H9 (cell line): ENCODE measurements at regions not wholly inside any gene's neighbourhood (a gene's known extent, or its start where the extent isn't known, plus 50 kb on each side); places are given as distances from the start of the nearest gene placed in this dataset.

Experiments
- DNase-seq: peaks from one replicate; pipeline ENCODE4 v3.0.0-alpha.2; 2017
- H2AFZ ChIP-seq: one replicate; pipeline ENCODE4 v1.6.1; 2013; ENCODE audit warnings: mild to moderate bottlenecking, low read length, control low read depth, moderate library complexity
- H2AK5ac ChIP-seq: 2 replicates; pipeline ENCODE4 v1.6.1; 2013; ENCODE audit warnings: low read length, control low read depth, mixed read lengths; ENCODE audit not compliant: insufficient read length
- H2BK120ac ChIP-seq: one replicate; pipeline ENCODE4 v1.6.1; 2013; ENCODE audit warnings: low read depth, mild to moderate bottlenecking, low read length, control low read depth, inconsistent platforms; ENCODE audit not compliant: poor library complexity, severe bottlenecking
- H2BK12ac ChIP-seq: 2 replicates; pipeline ENCODE4 v1.6.1; 2013; ENCODE audit warnings: low read length, control low read depth, mixed read lengths, low read depth; ENCODE audit not compliant: insufficient read length
- H2BK15ac ChIP-seq: 2 replicates; pipeline ENCODE4 v1.6.1; 2013; ENCODE audit warnings: low read depth, low read length, control low read depth
- H2BK20ac ChIP-seq: one replicate; pipeline ENCODE4 v1.6.1; 2013; ENCODE audit warnings: low read depth, mild to moderate bottlenecking, low read length, control low read depth, inconsistent platforms; ENCODE audit not compliant: poor library complexity, severe bottlenecking
- H2BK5ac ChIP-seq: 2 replicates; pipeline ENCODE4 v1.6.1; 2013; ENCODE audit warnings: low read length, control low read depth, mixed read lengths; ENCODE audit not compliant: insufficient read length
- H3K14ac ChIP-seq: 2 replicates; pipeline ENCODE4 v1.6.1; 2013; ENCODE audit warnings: low read length, control low read depth; ENCODE audit not compliant: insufficient read depth
- H3K18ac ChIP-seq: 2 replicates; pipeline ENCODE4 v1.6.1; 2013; ENCODE audit warnings: low read depth, mild to moderate bottlenecking, mixed read lengths, low read length, control low read depth; ENCODE audit not compliant: insufficient read length
- H3K23ac ChIP-seq: 2 replicates; pipeline ENCODE4 v1.6.1; 2013; ENCODE audit warnings: low read length, control low read depth, mixed read lengths, low read depth; ENCODE audit not compliant: insufficient read length
- H3K23me2 ChIP-seq: 2 replicates; pipeline ENCODE4 v1.6.1; 2013; ENCODE audit warnings: low read depth, mild to moderate bottlenecking, mixed read lengths, low read length, control low read depth; ENCODE audit not compliant: insufficient read length, poor library complexity, severe bottlenecking
- H3K27ac ChIP-seq: 2 replicates; pipeline ENCODE4 v1.5.1; 2013; ENCODE audit warnings: low read length, control low read depth, mixed read lengths, low read depth; ENCODE audit not compliant: insufficient read length
- H3K27me3 ChIP-seq: 2 replicates; pipeline ENCODE4 v1.6.1; 2013; ENCODE audit warnings: low read length, control low read depth, inconsistent platforms; ENCODE audit not compliant: insufficient read depth
- H3K4ac ChIP-seq: 2 replicates; pipeline ENCODE4 v1.6.1; 2013; ENCODE audit warnings: low read depth, mild to moderate bottlenecking, control low read depth, inconsistent platforms, low read length, moderate library complexity
- H3K4me1 ChIP-seq: 2 replicates; pipeline ENCODE4 v1.6.1; 2013; ENCODE audit warnings: low read length, control low read depth, inconsistent platforms; ENCODE audit not compliant: insufficient read depth
- H3K4me2 ChIP-seq: 2 replicates; pipeline ENCODE4 v1.6.1; 2013; ENCODE audit warnings: low read length, control low read depth, mixed read lengths; ENCODE audit not compliant: insufficient read length, insufficient read depth
- H3K56ac ChIP-seq: 2 replicates; pipeline ENCODE4 v1.6.1; 2013; ENCODE audit warnings: low read depth, mild to moderate bottlenecking, mixed read lengths, low read length, control low read depth; ENCODE audit not compliant: insufficient read length
- H3K79me1 ChIP-seq: 2 replicates; pipeline ENCODE4 v1.6.1; 2013; ENCODE audit warnings: low read depth, mild to moderate bottlenecking, moderate library complexity, low read length, control low read depth, inconsistent platforms; ENCODE audit not compliant: insufficient read depth, poor library complexity, severe bottlenecking
- H3K79me2 ChIP-seq: 2 replicates; pipeline ENCODE4 v1.6.1; 2013; ENCODE audit warnings: low read length, control low read depth, inconsistent platforms; ENCODE audit not compliant: insufficient read depth
- H3K9ac ChIP-seq: 2 replicates; pipeline ENCODE4 v1.6.1; 2013; ENCODE audit warnings: low read length, control low read depth, mixed read lengths; ENCODE audit not compliant: insufficient read length; ENCODE audit errors: extremely low read depth
- H3K9me3 ChIP-seq: one replicate; pipeline ENCODE4 v1.6.1; 2013; ENCODE audit warnings: low read depth, low read length, inconsistent platforms; ENCODE audit not compliant: control insufficient read depth
- H3T11ph ChIP-seq: one replicate; pipeline ENCODE4 v1.6.1; 2013; ENCODE audit warnings: mild to moderate bottlenecking, low read length, control low read depth, inconsistent platforms
- H4K20me1 ChIP-seq: one replicate; pipeline ENCODE4 v1.6.1; 2013; ENCODE audit not compliant: control insufficient read depth, insufficient read length, insufficient read depth
- H4K5ac ChIP-seq: 2 replicates; pipeline ENCODE4 v1.6.1; 2013; ENCODE audit warnings: low read depth, mild to moderate bottlenecking, mixed read lengths, low read length, control low read depth; ENCODE audit not compliant: insufficient read length
- H4K8ac ChIP-seq: replicated peaks from 2 replicates; pipeline ENCODE4 v1.6.1; 2013; ENCODE audit warnings: low read length, control low read depth, mixed read lengths, low read depth; ENCODE audit not compliant: insufficient read length
- H4K91ac ChIP-seq: 2 replicates; pipeline ENCODE4 v1.6.1; 2013; ENCODE audit warnings: low read depth, mild to moderate bottlenecking, moderate library complexity, mixed read lengths, low read length, control low read depth; ENCODE audit not compliant: insufficient read length
- H3K27ac Mint-ChIP-seq, 3 experiments: 2 replicates in 2 of 3; 3 replicates in 1 of 3; pipeline ENCODE4 v1.8.0; 2020 to 2021; ENCODE audit warnings: mixed read lengths in 3 of 3, mild to moderate bottlenecking in 1 of 3, moderate library complexity in 1 of 3
- H3K27me3 Mint-ChIP-seq: 2 replicates; pipeline ENCODE4 v1.8.0; 2021; ENCODE audit warnings: low read depth, mild to moderate bottlenecking, moderate library complexity, mixed read lengths
- H3K36me3 Mint-ChIP-seq, 3 experiments: 2 replicates in 2 of 3; 3 replicates in 1 of 3; pipeline ENCODE4 v1.8.0; 2020 to 2021; ENCODE audit warnings: low read depth in 3 of 3, mixed read lengths in 3 of 3; ENCODE audit not compliant: insufficient read depth in 1 of 3
- H3K4me1 Mint-ChIP-seq, 2 experiments: 2 replicates each; pipeline ENCODE4 v1.8.0; 2020; ENCODE audit warnings: mixed read lengths in 2 of 2
- H3K4me3 Mint-ChIP-seq, 2 experiments: 2 replicates in 1 of 2; 3 replicates in 1 of 2; pipeline ENCODE4 v1.8.0; 2020 to 2021; ENCODE audit warnings: mild to moderate bottlenecking in 2 of 2, mixed read lengths in 2 of 2, moderate library complexity in 1 of 2
- H3K9me3 Mint-ChIP-seq, 2 experiments: 2 replicates in 1 of 2; 3 replicates in 1 of 2; pipeline ENCODE4 v1.8.0; 2020; ENCODE audit warnings: mild to moderate bottlenecking in 2 of 2, mixed read lengths in 2 of 2, moderate library complexity in 1 of 2
- WGBS: extraction: QIAGEN DNeasy Blood & Tissue Kit; methylation state at CpG from one replicate; pipeline ENCODE4 v1.1.7; 2013; ENCODE audit warnings: missing lambda C conversion rate, low lambda C conversion rate, mixed read lengths; ENCODE audit not compliant: insufficient read length; ENCODE audit errors: extremely low coverage; 5-methylcytosine and 5-hydroxymethylcytosine counted together
- TF ChIP-seq, protein P1 (sequence below): fragments of 200-600 bp; sonication (generic); conservative IDR thresholded peaks from 3 replicates; pipeline ENCODE4 v1.8.0; 2021; ENCODE audit warnings: antibody characterized with exemption, mild to moderate bottlenecking

DNA sequence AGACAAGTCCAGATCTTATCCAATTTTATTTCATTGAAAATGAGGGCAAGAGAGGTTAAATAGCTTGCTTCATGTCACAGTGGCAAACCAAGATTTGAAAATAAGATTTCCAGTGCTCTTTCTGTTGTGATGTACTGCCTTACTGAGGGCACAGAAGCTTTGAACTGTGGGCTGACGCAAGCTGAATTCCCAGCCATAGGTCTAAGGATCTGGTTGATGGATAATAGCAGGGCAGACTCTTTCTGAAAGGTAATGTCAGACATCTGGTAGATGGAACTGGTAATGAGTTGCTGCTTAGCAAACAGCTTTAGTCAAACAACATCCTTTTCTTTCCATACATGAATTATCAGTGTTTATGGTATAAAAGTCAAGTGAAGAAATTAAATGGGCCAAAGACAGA is 193.9 kb upstream of the RASGEF1B start:
- H3K27me3 Mint-ChIP-seq = peaks cover 3% of the 10 kb centered on the region
- no peaks in the 10 kb centered on the region for H3K23me2 ChIP-seq
- no peaks in the 10 kb centered on the region for H3K79me1 ChIP-seq
- H2AK5ac ChIP-seq = no peak overlapping the region
- TF ChIP-seq, protein P1, sequence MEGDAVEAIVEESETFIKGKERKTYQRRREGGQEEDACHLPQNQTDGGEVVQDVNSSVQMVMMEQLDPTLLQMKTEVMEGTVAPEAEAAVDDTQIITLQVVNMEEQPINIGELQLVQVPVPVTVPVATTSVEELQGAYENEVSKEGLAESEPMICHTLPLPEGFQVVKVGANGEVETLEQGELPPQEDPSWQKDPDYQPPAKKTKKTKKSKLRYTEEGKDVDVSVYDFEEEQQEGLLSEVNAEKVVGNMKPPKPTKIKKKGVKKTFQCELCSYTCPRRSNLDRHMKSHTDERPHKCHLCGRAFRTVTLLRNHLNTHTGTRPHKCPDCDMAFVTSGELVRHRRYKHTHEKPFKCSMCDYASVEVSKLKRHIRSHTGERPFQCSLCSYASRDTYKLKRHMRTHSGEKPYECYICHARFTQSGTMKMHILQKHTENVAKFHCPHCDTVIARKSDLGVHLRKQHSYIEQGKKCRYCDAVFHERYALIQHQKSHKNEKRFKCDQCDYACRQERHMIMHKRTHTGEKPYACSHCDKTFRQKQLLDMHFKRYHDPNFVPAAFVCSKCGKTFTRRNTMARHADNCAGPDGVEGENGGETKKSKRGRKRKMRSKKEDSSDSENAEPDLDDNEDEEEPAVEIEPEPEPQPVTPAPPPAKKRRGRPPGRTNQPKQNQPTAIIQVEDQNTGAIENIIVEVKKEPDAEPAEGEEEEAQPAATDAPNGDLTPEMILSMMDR = no peak
- DNase-seq = no peak
- no peak overlapping the region for H3K14ac ChIP-seq
- no peak overlapping the region for H4K5ac ChIP-seq
- H4K20me1 ChIP-seq = no peaks in the 10 kb centered on the region
- no peaks in the 10 kb centered on the region for H3K4me1 ChIP-seq
- no peak overlapping the region for H3K4me2 ChIP-seq
- no peaks in the 10 kb centered on the region for H3K36me3 Mint-ChIP-seq
- no peak overlapping the region for H3K56ac ChIP-seq
- no peak overlapping the region for H3K4ac ChIP-seq
- no peak overlapping the region for H2BK5ac ChIP-seq
- no peak overlapping the region for H2BK15ac ChIP-seq
- H3K27me3 ChIP-seq = no peaks in the 10 kb centered on the region
- H3K9ac ChIP-seq = no peak overlapping the region
- no peak overlapping the region for H2BK120ac ChIP-seq
- no peak overlapping the region for H3K27ac ChIP-seq
- H2BK20ac ChIP-seq = no peak overlapping the region
- H3K23ac ChIP-seq = no peak overlapping the region
- no peak overlapping the region for H3T11ph ChIP-seq
- H3K9me3 ChIP-seq = no peaks in the 10 kb centered on the region
- no peak overlapping the region for H3K27ac Mint-ChIP-seq
- H2AFZ ChIP-seq = no peak overlapping the region
- 0 out of 4 replicates have a peak, but pooled peaks cover 0 to 2% of the 10 kb centered on the region in 2 experiments for H3K4me1 Mint-ChIP-seq
- H2BK12ac ChIP-seq = no peak overlapping the region
- H4K91ac ChIP-seq = no peak overlapping the region
- WGBS = no CpG with 5 or more reads among the region's 1 CpG
- no peaks in the 10 kb centered on the region for H3K79me2 ChIP-seq
- H3K4me3 Mint-ChIP-seq = no peak overlapping the region
- no peaks in the 10 kb centered on the region for H3K9me3 Mint-ChIP-seq
- H3K18ac ChIP-seq = no peak overlapping the region
- no peak overlapping the region for H4K8ac ChIP-seq
